Neutrophil (primary cell): ENCODE measurements at regions not wholly inside any gene's neighbourhood (a gene's known extent, or its start where the extent isn't known, plus 50 kb on each side); places are given as distances from the start of the nearest gene placed in this dataset.

Experiments
- H3K27ac ChIP-seq: fragments of 200-600 bp; sonication (generic); 2 replicates; pipeline ENCODE4 v1.5.1; 2016; ENCODE audit warnings: mild to moderate bottlenecking, moderate library complexity
- H3K27me3 ChIP-seq: fragments of 200-600 bp; sonication (generic); 2 replicates; pipeline ENCODE4 v1.6.0; 2016; ENCODE audit warnings: mild to moderate bottlenecking
- H3K36me3 ChIP-seq: fragments of 200-600 bp; sonication (generic); 2 replicates; pipeline ENCODE4 v1.5.1; 2017
- H3K4me1 ChIP-seq, 2 experiments: fragments of 200-600 bp in 1 of 2; sonication (generic) in 1 of 2; 1 replicate in 1 of 2; 2 replicates in 1 of 2; pipeline versions ENCODE4 v1.5.1 to v1.6.1; 2013 to 2016; ENCODE audit warnings: low read depth in 1 of 2, low read length in 1 of 2, mild to moderate bottlenecking in 1 of 2, moderate library complexity in 1 of 2; ENCODE audit not compliant: control insufficient read depth in 1 of 2, insufficient read depth in 1 of 2
- H3K4me3 ChIP-seq, 2 experiments: fragments of 200-600 bp in 1 of 2; sonication (generic) in 1 of 2; 1 replicate in 1 of 2; 2 replicates in 1 of 2; pipeline ENCODE4 v1.5.1; 2013 to 2016; ENCODE audit warnings: low read depth in 1 of 2, low read length in 1 of 2, mild to moderate bottlenecking in 1 of 2, moderate library complexity in 1 of 2
- H3K9me3 ChIP-seq: fragments of 200-600 bp; sonication (generic); 2 replicates; pipeline ENCODE4 v1.5.1; 2016
- TF ChIP-seq, protein P1 (sequence below): fragments of 200-600 bp; sonication (generic); IDR thresholded peaks from 2 replicates; pipeline ENCODE4 v1.5.1; 2016; ENCODE audit warnings: antibody characterized with exemption

DNA sequence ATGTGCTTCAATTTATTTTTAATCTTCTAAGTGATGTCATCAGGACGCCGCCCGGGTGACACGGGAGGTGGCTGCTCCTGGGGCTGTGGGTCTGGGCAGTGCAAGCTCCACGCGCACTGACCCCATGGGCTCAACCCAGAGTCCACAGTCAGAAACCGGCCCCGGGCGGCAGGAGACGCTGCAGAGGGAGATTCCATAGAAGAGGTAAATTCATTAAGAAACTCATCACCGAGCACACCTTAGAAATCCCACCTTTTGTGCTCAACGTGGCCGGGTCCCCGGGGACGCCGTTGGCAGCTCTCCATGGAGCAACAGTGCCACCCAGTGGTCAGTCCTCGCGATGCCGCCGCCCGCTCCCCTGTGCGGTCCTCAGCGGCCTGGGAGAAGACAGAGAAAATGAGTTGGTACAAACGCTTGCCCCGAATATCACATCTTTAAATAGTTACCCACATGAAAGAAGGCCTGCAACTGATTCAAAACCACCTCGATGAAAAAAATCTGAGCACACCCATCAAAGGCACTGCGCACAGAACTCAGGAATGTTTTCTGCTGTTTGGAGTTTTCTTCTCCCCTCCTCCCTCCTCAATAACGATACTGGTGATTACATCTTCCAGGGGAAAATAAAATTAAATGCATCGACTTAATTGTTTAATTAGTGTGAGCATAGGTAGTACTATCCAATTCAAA is 92.6 kb downstream of the CMPK2 start:
- H3K4me3 ChIP-seq: no peak overlapping the region
- no peaks in the 10 kb centered on the region for H3K9me3 ChIP-seq
- no peaks in the 10 kb centered on the region for H3K4me1 ChIP-seq
- H3K36me3 ChIP-seq: no peaks in the 10 kb centered on the region
- H3K27ac ChIP-seq: no peak overlapping the region
- TF ChIP-seq, protein P1, sequence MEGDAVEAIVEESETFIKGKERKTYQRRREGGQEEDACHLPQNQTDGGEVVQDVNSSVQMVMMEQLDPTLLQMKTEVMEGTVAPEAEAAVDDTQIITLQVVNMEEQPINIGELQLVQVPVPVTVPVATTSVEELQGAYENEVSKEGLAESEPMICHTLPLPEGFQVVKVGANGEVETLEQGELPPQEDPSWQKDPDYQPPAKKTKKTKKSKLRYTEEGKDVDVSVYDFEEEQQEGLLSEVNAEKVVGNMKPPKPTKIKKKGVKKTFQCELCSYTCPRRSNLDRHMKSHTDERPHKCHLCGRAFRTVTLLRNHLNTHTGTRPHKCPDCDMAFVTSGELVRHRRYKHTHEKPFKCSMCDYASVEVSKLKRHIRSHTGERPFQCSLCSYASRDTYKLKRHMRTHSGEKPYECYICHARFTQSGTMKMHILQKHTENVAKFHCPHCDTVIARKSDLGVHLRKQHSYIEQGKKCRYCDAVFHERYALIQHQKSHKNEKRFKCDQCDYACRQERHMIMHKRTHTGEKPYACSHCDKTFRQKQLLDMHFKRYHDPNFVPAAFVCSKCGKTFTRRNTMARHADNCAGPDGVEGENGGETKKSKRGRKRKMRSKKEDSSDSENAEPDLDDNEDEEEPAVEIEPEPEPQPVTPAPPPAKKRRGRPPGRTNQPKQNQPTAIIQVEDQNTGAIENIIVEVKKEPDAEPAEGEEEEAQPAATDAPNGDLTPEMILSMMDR: peak; percentile 47
- H3K27me3 ChIP-seq: peaks cover 64% of the 10 kb centered on the region

DNA sequence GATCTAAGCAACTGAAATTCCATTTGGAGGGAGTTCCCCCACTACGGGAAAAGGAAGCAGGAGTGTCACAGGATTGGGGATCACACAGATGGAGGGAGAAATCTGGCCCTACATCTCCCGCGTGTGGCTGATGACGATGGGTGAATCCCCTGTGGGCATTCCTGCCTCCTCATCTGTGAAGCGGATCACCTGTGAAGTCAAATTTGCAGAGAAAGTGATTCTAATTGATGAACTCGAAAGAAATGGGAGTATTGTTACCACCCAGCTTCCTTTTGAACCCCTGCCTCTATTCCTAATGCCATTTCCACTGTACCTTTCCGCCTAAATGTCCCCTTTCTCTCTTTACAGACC is 92.0 kb downstream of the CMPK2 start:
- TF ChIP-seq, protein P1: no peak
- H3K27me3 ChIP-seq: peaks cover 66% of the 10 kb centered on the region
- no peak overlapping the region for H3K4me3 ChIP-seq
- no peak overlapping the region for H3K27ac ChIP-seq
- no peaks in the 10 kb centered on the region for H3K4me1 ChIP-seq
- no peaks in the 10 kb centered on the region for H3K9me3 ChIP-seq
- H3K36me3 ChIP-seq: no peaks in the 10 kb centered on the region

DNA sequence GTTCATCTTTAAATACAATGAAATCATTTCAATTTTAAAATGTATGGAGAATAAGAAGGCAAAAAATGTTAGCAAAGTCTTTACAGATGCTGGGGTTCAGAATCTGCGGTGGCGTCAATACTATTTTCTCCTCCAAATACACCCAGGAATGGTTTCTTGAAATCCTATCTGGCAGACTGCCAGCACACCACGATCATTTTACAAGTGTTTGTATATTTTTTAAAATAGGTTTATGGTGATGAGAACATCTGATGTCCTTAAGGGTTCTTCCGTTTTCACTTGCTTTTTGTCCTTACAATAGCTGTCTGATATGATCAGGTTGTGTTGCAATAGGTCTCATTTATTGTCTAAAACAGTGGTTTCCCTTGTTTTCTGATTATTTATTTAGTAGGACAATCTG is 89.6 kb downstream of the CMPK2 start:
- no peak overlapping the region for H3K4me3 ChIP-seq
- H3K9me3 ChIP-seq: no peaks in the 10 kb centered on the region
- TF ChIP-seq, protein P1: no peak
- peaks cover 54% of the 10 kb centered on the region for H3K27me3 ChIP-seq
- peaks cover 6 to 9% of the 10 kb centered on the region in 2 experiments for H3K4me1 ChIP-seq
- no peak overlapping the region for H3K27ac ChIP-seq
- H3K36me3 ChIP-seq: no peaks in the 10 kb centered on the region

DNA sequence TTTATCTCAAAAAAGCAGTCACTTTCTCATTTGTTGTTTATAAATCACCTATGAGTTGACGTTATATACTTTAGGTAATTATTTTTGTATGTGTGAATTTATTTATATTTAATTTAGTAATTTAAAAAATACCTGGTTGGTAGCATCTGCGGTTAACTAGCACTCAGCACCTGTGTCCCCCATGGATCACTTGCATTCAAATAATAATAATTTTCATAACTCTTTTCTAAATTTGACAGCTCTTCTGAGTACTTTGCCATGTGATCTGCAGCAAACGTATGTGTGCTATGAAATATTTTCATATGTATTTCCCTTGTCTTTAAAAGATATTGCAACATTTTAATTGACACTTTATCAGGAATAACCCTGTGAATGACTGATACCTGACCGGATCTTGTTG is 88.1 kb downstream of the CMPK2 start:
- Histone ChIP-seq H3K27ac (no peak overlapping the region), H3K4me1 (peaks cover 14 to 20% of the 10 kb centered on the region in 2 experiments), H3K27me3 (peaks cover 39% of the 10 kb centered on the region), H3K36me3 (no peaks in the 10 kb centered on the region), H3K4me3 (no peak overlapping the region), H3K9me3 (no peaks in the 10 kb centered on the region)
- TF ChIP-seq, protein P1: no peak

DNA sequence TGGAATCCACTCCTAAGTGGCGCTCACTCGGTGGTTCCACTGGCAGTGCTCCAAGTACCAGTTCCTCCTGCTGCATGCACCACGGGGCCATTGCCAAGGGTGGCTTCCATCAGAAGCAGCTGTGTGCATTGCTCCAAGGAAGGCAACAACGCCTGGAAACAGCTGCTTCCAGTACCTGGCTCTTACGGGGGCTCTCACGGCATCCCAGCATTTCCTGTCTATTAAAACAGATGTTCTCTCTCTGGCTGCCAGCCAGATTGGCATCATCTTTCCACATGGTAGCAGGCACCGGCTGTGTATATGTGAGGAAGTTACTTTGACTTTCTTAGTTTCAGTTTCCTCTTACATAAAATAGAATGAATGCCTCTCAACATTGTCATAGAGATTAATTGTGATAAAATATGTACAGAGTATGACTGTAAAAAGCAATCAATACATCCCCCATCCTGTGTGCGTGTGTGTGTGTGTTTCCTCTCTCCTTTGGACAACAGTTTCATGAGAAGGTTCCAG is 84.9 kb downstream of the CMPK2 start:
- Histone ChIP-seq H3K9me3 (no peaks in the 10 kb centered on the region), H3K4me1 (peaks cover 28 to 34% of the 10 kb centered on the region in 2 experiments), H3K27me3 (peaks cover 12% of the 10 kb centered on the region), H3K27ac (no peak overlapping the region), H3K36me3 (no peaks in the 10 kb centered on the region), H3K4me3 (peak overlapping the region in 1 of 2 experiments; percentile 13)
- TF ChIP-seq, protein P1: no peak
